HEK293T (cell line): ENCODE measurements at regions not wholly inside any gene's neighbourhood (a gene's known extent, or its start where the extent isn't known, plus 50 kb on each side); places are given as distances from the start of the nearest gene placed in this dataset.

ENCODE experiments used
- CTCF ChIA-PET: fragments of 350-600 bp; formaldehyde crosslinking; extraction: SDS; loops from one replicate; lab custom pipeline; 2021; ENCODE audit warnings: antibody characterized with exemption, inconsistent platforms; lab: Yijun Ruan, JAX
- POLR2A ChIA-PET: fragments of 350-600 bp; formaldehyde crosslinking; extraction: SDS; loops from one replicate; lab custom pipeline; 2020; ENCODE audit warnings: antibody characterized with exemption, inconsistent platforms; lab: Yijun Ruan, JAX
- DNase-seq: peaks from one replicate; pipeline ENCODE4 v3.0.0; 2012; ENCODE audit warnings: mixed read lengths; ENCODE audit errors: extremely low spot score
- ARNT ChIP-seq: fragments of 450-650 bp; IDR thresholded peaks from 2 replicates; pipeline ENCODE4 v1.6.1; 2017; ENCODE audit warnings: mild to moderate bottlenecking
- BHLHE40 ChIP-seq: fragments of 450-650 bp; IDR thresholded peaks from 2 replicates; pipeline ENCODE4 v1.6.1; 2016; ENCODE audit warnings: mild to moderate bottlenecking, moderate library complexity, borderline replicate concordance
- CTBP1 ChIP-seq: fragments of 450-650 bp; IDR thresholded peaks from 2 replicates; pipeline ENCODE4 v1.6.1; 2016; ENCODE audit warnings: borderline replicate concordance
- ELF4 ChIP-seq: fragments of 450-650 bp; IDR thresholded peaks from 2 replicates; pipeline ENCODE4 v1.6.1; 2017; ENCODE audit warnings: antibody characterized with exemption
- FOXA1 ChIP-seq: fragments of 450-650 bp; IDR thresholded peaks from 2 replicates; pipeline ENCODE4 v1.6.1; 2016; ENCODE audit warnings: mild to moderate bottlenecking
- FOXK2 ChIP-seq: fragments of 450-650 bp; IDR thresholded peaks from 2 replicates; pipeline ENCODE4 v1.6.1; 2016; ENCODE audit warnings: mild to moderate bottlenecking
- FOXM1 ChIP-seq: fragments of 450-650 bp; IDR thresholded peaks from 2 replicates; pipeline ENCODE4 v1.6.1; 2017; ENCODE audit warnings: mild to moderate bottlenecking, borderline replicate concordance
- HDGF ChIP-seq: fragments of 450-650 bp; IDR thresholded peaks from 2 replicates; pipeline ENCODE4 v1.6.1; 2017; ENCODE audit warnings: antibody characterized with exemption, borderline replicate concordance
- L3MBTL2 ChIP-seq: fragments of 450-650 bp; conservative IDR thresholded peaks from 2 replicates; pipeline ENCODE4 v1.6.1; 2016; ENCODE audit warnings: mild to moderate bottlenecking
- LEF1 ChIP-seq: fragments of 450-650 bp; IDR thresholded peaks from 2 replicates; pipeline ENCODE4 v1.6.1; 2017; ENCODE audit warnings: mild to moderate bottlenecking, borderline replicate concordance
- NFRKB ChIP-seq: fragments of 450-650 bp; IDR thresholded peaks from 2 replicates; pipeline ENCODE4 v1.6.1; 2016; ENCODE audit warnings: mild to moderate bottlenecking, moderate library complexity
- SP1 ChIP-seq: fragments of 450-650 bp; IDR thresholded peaks from 2 replicates; pipeline ENCODE4 v1.6.1; 2017
- SUZ12 ChIP-seq: fragments of 450-650 bp; IDR thresholded peaks from 2 replicates; pipeline ENCODE4 v1.6.1; 2016; ENCODE audit warnings: mild to moderate bottlenecking
- TARDBP ChIP-seq: fragments of 450-650 bp; IDR thresholded peaks from 2 replicates; pipeline ENCODE4 v1.6.1; 2016
- ZNF384 ChIP-seq: fragments of 450-650 bp; IDR thresholded peaks from 2 replicates; pipeline ENCODE4 v1.6.1; 2016
- TF ChIP-seq, protein P1 (sequence below): fragments of 450-650 bp; IDR thresholded peaks from 2 replicates; pipeline ENCODE4 v1.6.1; 2016

DNA sequence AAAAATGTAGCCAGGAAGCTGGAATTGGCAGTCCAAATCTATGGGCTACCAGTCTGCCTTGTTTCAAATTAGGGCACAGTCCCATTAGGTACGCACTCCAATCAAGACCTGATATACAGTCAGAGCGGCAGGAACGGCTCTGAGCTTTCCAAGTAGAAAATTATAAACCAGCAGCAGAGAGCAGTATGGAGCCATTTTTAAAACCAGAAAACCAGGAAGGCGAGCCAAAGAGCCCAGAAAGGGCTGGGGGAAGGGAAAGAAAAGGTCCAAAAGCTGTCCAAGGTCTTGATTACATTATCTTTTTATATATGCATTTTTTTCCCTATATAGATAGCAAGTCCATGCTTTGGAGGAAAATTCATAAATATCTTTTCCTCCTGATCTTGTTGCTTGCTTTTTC is 719.0 kb downstream of the RWDD3 start:
- peak; percentile 22 for DNase-seq
- ChIA-PET POLR2A (no interaction called here), CTCF (no interaction called here)
- TF ChIP-seq NFRKB (no peak), L3MBTL2 (no peak), TARDBP (no peak)
- TF ChIP-seq, protein P1, sequence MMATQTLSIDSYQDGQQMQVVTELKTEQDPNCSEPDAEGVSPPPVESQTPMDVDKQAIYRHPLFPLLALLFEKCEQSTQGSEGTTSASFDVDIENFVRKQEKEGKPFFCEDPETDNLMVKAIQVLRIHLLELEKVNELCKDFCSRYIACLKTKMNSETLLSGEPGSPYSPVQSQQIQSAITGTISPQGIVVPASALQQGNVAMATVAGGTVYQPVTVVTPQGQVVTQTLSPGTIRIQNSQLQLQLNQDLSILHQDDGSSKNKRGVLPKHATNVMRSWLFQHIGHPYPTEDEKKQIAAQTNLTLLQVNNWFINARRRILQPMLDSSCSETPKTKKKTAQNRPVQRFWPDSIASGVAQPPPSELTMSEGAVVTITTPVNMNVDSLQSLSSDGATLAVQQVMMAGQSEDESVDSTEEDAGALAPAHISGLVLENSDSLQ: no peak

DNA sequence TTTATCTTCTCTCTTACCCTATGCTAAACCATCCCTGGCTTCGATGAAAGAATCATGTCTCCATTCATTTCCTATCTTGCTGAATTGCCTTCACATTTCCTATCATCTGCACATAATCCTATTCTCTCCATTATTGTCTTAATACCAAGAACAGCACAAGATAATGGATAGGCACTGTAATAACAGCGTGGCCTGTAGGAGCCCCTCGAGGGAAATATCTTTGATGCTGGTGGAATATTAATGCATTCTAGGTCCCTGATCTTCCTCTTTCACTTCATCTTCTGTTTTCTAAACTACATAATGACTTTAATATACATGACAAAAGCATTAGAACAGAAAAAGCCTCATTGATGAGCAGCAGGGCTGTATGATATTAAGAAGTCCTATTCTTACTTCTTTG is 720.6 kb downstream of the RWDD3 start:
- TF ChIP-seq HDGF (no peak), LEF1 (no peak), ZNF384 (no peak), SP1 (no peak), FOXA1 (no peak), CTBP1 (no peak), FOXM1 (no peak), TARDBP (no peak)
- CTCF ChIA-PET: no interaction called here
- POLR2A ChIA-PET: no interaction called here
- DNase-seq: no peak

DNA sequence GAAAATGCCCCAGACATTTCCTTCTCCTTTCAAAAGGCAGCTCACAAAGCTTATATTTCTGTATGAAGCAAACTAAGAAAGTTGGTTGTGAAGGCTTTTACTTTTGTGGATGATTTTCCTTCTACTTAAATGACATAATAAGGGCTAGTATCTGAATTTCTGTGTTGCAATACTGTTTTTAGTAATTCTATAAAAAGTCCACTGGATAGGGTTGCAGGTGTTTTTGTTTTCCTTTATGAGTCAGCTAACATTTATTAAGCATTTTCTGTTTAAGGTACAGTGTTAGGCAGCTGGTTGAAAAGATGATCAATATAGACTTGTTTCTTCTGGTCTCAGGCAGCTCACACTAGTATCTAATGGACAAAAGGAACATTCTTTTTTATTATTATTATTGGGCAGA is 722.2 kb downstream of the RWDD3 start:
- ChIA-PET CTCF (no interaction called here), POLR2A (no interaction called here)
- DNase-seq: no peak
- TF ChIP-seq LEF1 (no peak), BHLHE40 (no peak), FOXA1 (no peak), TARDBP (no peak), SP1 (no peak), ARNT (no peak), CTBP1 (no peak), HDGF (no peak), SUZ12 (no peak), FOXM1 (no peak), L3MBTL2 (no peak), FOXK2 (no peak), NFRKB (no peak), ELF4 (no peak)
- TF ChIP-seq, protein P1: no peak

DNA sequence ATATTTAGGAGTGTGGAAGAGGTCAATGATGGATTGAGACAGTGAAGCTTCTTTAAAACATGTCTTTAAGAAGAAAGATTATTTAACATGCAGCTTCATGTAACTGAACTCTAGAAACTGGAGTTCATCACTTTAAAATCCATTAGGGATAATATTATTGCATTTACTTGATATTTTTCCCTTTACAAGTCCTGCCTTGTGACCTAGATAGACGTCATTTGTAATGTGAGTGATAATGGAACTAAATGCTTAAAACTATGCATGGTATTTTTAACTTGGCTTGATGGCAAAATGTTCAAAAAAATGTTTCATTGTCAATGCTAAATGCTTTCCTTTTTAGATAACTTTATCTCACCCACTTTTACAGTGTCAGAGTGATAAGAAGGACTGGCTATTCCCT is 723.7 kb downstream of the RWDD3 start:
- ChIA-PET CTCF (no interaction called here), POLR2A (no interaction called here)
- no peak for TF ChIP-seq LEF1
- TF ChIP-seq FOXM1: no peak
- TF ChIP-seq L3MBTL2: no peak
- no peak for TF ChIP-seq CTBP1
- TF ChIP-seq, protein P1: no peak
- no peak for TF ChIP-seq ZNF384
- no peak for TF ChIP-seq SP1
- TF ChIP-seq ELF4: no peak
- TF ChIP-seq TARDBP: no peak
- no peak for TF ChIP-seq NFRKB
- no peak for TF ChIP-seq FOXK2
- TF ChIP-seq FOXA1: no peak
- no peak for TF ChIP-seq BHLHE40
- TF ChIP-seq HDGF: no peak
- TF ChIP-seq SUZ12: no peak
- no peak for TF ChIP-seq ARNT
- DNase-seq: no peak

DNA sequence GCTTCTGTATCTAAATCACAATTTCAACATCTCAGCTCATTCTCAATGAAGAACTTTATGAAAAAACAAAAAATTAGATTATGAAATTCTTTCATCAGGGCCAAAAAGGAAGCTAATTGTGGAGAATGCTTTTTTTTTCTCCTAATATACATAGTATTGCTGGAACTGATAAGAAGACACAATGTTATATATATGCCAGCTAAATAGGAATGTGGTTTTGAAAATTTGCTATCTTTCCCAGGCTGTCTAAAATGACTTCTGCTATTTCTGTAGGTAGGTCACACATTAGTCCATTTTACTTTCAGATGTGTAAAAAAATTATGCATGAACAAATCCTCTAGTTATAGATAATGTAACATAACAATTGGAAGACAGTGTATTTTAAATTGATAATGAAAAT is 732.9 kb downstream of the RWDD3 start:
- POLR2A ChIA-PET: no interaction called here
- TF ChIP-seq NFRKB (no peak), FOXK2 (no peak), ARNT (no peak), SUZ12 (no peak), ELF4 (no peak), FOXA1 (no peak), HDGF (no peak), L3MBTL2 (no peak), LEF1 (no peak), FOXM1 (no peak), SP1 (no peak), CTBP1 (no peak), ZNF384 (no peak), TARDBP (no peak), BHLHE40 (no peak)
- TF ChIP-seq, protein P1: no peak
- DNase-seq: no peak
- CTCF ChIA-PET: no interaction called here

DNA sequence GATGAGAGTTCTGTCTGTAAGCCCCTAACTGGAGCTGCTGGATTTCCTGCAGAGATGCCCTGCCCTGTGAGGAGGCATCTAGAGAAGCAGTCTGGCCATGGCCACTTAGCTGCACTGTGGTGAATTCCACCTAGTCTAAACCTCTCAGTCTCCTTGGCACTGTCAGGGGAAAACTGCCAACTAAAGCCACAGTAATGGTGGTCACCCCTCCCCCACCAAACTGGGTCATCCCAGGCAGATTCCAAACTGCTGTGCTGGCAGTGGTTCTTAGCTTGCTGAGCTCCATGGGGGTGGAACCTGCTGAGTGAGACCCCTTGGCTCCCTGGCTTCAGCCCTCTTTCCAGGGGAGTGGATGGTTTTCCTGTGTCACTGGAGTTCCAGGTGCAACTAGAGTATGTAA is 740.6 kb downstream of the RWDD3 start:
- ChIA-PET POLR2A (no interaction called here), CTCF (no interaction called here)
- no peak for TF ChIP-seq ZNF384
- TF ChIP-seq ARNT: no peak
- no peak for TF ChIP-seq ELF4
- no peak for DNase-seq
